Memory B cell (primary cell): ENCODE measurements at regions not wholly inside any gene's neighbourhood (a gene's known extent, or its start where the extent isn't known, plus 50 kb on each side); places are given as distances from the start of the nearest gene placed in this dataset.
"Not testable (repeated sequence)": the region's sequence is repeated elsewhere in the genome, so short reads cannot be mapped to it uniquely, and the experiment has no call there.

Experiments
- ATAC-seq: fragments of 150-1000 bp; cut with Tn5 transposase; 2 replicates; pipeline ENCODE4 v1.10.0; 2021; ENCODE audit warnings: low read depth, mild to moderate bottlenecking, moderate library complexity
- DNase-seq, 2 donors: peaks; one replicate each; pipeline ENCODE4 v3.0.0; 2022; ENCODE audit warnings: low spot score in 2 of 2
- H3K27ac Mint-ChIP-seq: one replicate; pipeline ENCODE4 v1.8.0; 2022; ENCODE audit warnings: mild to moderate bottlenecking, moderate library complexity, mixed read lengths
- H3K27me3 Mint-ChIP-seq: one replicate; pipeline ENCODE4 v1.8.0; 2022; ENCODE audit warnings: mixed read lengths
- H3K36me3 Mint-ChIP-seq: one replicate; pipeline ENCODE4 v1.8.0; 2022; ENCODE audit warnings: mild to moderate bottlenecking, mixed read lengths
- H3K4me1 Mint-ChIP-seq: one replicate; pipeline ENCODE4 v1.8.0; 2022; ENCODE audit warnings: mixed read lengths
- H3K4me3 Mint-ChIP-seq: one replicate; pipeline ENCODE4 v1.8.0; 2022; ENCODE audit warnings: mild to moderate bottlenecking, moderate library complexity, mixed read lengths
- H3K9me3 Mint-ChIP-seq: one replicate; pipeline ENCODE4 v1.8.0; 2022; ENCODE audit warnings: mixed read lengths

DNA sequence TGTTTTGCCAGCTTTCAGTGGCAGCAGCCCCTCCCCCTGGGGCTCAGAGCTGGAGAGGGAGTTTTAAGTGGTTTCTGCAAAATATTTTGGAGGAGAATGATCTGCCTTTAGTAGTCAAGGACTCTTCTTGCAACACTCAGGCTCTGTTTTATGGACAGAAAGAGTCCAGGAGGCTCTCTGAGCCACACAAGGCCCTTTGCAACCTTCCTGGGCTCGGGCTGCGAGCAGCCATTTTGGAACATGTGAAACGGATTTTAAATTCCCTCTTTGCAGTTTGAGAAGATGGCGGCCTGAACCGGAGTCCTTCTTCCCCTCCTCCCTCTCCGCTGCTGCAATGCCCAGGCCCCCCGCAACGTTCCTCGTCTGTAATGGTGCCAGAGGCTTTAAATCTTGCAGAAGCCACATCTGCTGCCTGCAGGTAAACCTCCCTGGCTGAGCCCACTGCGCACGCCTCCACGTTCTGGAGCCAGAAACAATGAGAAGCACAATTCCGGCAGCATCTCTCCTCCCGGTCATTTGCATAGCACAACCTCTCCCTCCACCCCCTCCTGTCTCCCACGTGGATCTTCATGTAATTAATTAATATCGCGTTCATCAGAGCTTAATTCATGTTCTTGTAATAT is 386.1 kb downstream of the SEC14L1 start:
- ATAC-seq (no peak), DNase-seq (no peak)
- Mint-ChIP-seq H3K27me3 (peaks cover 13% of the 10 kb centered on the region), H3K27ac (no peak overlapping the region), H3K9me3 (no peaks in the 10 kb centered on the region), H3K36me3 (no peaks in the 10 kb centered on the region), H3K4me1 (no peaks in the 10 kb centered on the region), H3K4me3 (no peak overlapping the region)

DNA sequence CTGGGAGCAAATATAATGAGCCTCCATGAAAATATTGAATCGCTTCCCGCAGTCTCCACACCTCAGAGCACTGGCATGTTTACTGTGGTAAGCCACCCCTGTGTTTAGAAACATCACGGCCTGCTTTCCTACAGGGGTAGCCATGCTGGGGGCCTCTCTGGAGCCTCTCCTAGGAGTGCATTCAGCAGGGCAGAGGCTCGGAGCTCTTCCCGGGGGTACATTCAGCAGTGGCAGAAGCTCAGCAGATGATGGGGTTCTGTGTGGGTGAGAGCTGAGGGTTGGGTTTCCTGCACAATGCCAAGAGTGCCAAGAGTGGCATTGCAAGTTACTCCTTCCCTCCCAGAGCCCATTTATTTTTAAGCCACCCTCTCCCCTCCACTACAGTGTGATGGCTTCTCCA is 386.6 kb downstream of the SEC14L1 start:
- Mint-ChIP-seq H3K9me3 (no peaks in the 10 kb centered on the region), H3K4me3 (no peak overlapping the region), H3K4me1 (no peaks in the 10 kb centered on the region), H3K27ac (no peak overlapping the region), H3K36me3 (no peaks in the 10 kb centered on the region), H3K27me3 (peaks cover 11% of the 10 kb centered on the region)
- ATAC-seq (no peak), DNase-seq (no peak)

DNA sequence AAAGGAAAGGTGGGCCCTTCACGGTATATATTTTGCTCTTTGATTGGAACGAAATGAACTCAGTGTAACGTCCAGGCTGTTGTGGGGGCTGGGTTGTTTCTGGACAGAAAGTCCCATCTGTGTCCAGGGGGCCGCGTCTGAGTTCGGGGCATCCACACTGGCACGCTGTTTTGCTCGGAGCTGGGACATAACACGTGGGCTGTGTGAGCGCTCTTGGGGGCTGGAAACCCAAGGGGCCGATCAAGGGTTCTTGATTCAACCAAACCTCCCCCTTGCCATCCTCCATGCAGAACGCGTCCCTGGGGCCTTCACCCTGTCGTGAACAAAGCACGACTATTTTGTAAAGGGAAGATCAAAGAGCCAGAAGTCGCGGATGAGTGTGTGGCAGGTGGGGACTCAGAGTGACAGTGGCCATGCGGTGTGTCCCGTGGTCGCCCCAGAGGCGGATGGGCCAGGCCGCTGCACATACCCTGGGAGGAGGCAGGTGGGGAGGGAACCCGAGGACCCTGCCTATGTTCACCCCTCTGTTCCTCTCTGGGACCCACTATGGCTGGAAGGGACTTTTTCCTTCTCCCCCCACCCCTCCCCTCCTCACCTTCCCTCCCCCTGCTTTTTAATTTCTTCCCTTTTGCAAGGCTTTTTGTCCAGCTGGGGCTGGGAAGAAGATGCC is 387.2 kb downstream of the SEC14L1 start:
- no peaks in the 10 kb centered on the region for H3K4me1 Mint-ChIP-seq
- ATAC-seq: no peak
- DNase-seq: no peak

DNA sequence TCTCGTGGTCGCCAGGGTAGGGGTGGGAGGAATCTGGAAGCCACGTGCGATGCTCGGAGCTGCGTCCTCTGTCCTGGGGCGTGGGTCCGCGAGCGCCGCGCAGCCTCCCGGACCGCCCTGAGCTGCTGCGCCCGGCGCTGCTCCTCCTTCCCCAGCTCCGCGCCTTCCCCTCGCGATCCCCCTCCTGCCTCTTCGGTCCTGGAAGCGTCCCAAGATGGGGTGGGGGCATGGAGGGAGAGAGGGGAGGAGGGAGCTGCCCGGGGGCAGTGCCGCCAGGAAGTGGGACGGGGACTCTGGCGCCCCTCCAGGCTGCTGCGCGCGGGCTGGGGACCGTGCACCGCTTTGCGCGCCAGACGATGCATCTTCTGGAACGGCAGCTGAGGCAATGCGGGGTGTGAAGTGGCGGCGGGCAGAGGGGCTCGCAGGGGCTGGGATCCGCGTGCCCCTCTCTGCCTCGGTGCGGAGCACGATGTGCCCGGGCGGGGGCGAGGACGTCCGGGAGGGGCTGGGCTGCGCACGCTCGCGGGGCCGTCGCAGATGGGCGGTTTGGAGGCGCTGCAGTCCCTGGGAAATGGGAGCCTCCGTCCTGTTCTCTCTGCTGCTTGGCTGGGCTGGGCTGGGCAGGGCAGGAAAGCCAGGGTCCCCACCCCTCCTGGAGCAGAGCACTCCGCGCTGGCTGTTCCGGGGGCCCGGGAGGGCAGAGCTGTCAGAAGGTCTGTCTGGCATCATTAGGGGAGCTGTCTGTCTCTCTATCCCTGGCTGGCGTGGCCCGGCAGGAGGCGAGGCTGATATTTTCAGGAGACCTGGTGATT is 388.0 kb downstream of the SEC14L1 start:
- Mint-ChIP-seq H3K4me3 (no peak overlapping the region), H3K27ac (no peak overlapping the region), H3K9me3 (no peaks in the 10 kb centered on the region), H3K27me3 (peaks cover 13% of the 10 kb centered on the region), H3K4me1 (no peaks in the 10 kb centered on the region), H3K36me3 (no peaks in the 10 kb centered on the region)
- peak; percentile 49 for ATAC-seq
- no peak for DNase-seq

More for the DNA sequence above, 387.2 kb downstream of the SEC14L1 start:
- Mint-ChIP-seq H3K36me3 (no peaks in the 10 kb centered on the region), H3K27ac (no peak overlapping the region), H3K27me3 (peaks cover 13% of the 10 kb centered on the region), H3K9me3 (no peaks in the 10 kb centered on the region), H3K4me3 (no peak overlapping the region)

DNA sequence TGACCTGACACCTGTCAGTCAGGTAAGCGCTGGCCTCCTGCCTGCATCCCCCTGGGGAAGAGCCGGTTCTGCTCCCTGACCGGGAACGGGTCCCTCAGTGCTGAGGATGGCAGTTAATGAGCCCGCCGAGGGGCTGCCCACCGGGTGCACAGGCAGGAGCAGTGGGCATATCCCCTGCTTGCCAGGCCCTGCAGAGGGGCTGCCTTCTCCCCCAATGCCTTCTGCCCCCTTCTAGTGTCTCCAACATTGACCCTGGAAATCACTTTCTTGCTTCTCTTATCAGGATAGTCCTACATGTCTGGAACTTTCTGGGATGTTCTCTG is 388.5 kb downstream of the SEC14L1 start:
- no peak for DNase-seq
- peaks cover 1% of the 10 kb centered on the region for H3K9me3 Mint-ChIP-seq
- no peak overlapping the region for H3K27ac Mint-ChIP-seq
- no peaks in the 10 kb centered on the region for H3K4me1 Mint-ChIP-seq
- no peaks in the 10 kb centered on the region for H3K36me3 Mint-ChIP-seq
- no peak for ATAC-seq
- peaks cover 15% of the 10 kb centered on the region for H3K27me3 Mint-ChIP-seq
- no peak overlapping the region for H3K4me3 Mint-ChIP-seq

DNA sequence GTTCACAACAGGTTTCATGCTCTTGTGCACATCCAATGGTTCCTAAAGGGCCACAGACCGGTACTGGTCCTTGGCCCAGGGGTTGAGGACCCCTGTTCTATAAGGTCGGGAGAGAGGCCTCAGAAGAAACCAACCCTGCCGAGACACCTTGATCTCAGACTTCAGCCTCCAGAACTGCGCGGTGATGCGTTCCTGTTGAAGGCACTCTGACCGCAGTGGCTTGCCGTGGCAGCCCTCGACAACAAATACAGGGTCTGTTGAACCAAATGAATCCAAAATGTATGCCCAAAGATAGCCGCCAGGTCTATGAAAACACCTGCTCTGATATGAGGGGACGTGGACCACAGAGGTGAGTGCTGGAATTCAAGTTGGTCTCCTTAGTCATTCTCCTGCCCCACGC is 389.8 kb downstream of the SEC14L1 start:
- Mint-ChIP-seq H3K27me3 (peaks cover 15% of the 10 kb centered on the region), H3K9me3 (peaks cover 3% of the 10 kb centered on the region), H3K4me1 (no peaks in the 10 kb centered on the region), H3K36me3 (no peaks in the 10 kb centered on the region), H3K27ac (no peak overlapping the region), H3K4me3 (no peak overlapping the region)
- no peak for DNase-seq
- no peak for ATAC-seq

DNA sequence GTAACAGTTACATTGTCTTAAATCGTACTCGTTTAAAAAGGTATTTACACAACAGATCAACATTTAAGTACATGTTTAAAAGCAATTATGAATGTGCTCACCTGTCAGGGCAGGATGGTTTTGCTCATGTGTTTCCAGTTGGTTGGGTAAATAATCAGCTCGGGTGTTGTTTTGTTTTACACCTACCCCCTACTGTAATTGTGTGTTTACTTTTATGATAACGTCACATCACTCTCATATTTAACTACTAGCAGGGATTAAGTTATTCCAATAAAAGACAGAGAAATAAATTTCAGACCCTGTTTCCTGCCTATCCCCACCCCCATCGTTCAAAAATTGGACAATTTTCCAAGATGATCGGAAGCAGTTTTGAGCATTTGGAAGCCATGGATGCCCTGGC is 390.2 kb downstream of the SEC14L1 start:
- Mint-ChIP-seq H3K4me3 (no peak overlapping the region), H3K27me3 (peaks cover 15% of the 10 kb centered on the region), H3K9me3 (peaks cover 3% of the 10 kb centered on the region), H3K27ac (no peak overlapping the region), H3K36me3 (no peaks in the 10 kb centered on the region), H3K4me1 (no peaks in the 10 kb centered on the region)
- DNase-seq (no peak), ATAC-seq (no peak)

DNA sequence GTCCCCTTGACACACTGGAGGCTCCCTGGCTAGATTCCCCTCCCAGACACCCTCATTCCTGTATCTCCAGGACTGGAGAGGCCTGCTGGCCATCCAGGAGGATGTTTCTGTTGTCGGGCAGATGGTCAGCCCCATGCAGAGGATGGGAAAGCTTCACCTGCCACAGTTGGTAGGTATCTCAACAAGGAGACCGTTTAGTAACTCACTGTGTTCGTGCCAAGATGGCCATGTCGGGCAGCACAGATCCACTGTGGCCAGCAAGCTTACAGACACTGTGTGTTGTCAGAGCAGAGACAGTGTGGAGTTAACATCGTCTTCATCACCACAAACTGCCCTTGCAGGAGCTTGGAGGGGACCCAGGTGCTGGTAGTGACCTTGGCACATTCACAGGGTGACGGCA is 390.9 kb downstream of the SEC14L1 start:
- Mint-ChIP-seq H3K27me3 (peaks cover 15% of the 10 kb centered on the region), H3K27ac (no peak overlapping the region), H3K4me1 (no peaks in the 10 kb centered on the region), H3K36me3 (no peaks in the 10 kb centered on the region), H3K4me3 (no peak overlapping the region), H3K9me3 (peaks cover 3% of the 10 kb centered on the region)
- DNase-seq (no peak), ATAC-seq (no peak)

DNA sequence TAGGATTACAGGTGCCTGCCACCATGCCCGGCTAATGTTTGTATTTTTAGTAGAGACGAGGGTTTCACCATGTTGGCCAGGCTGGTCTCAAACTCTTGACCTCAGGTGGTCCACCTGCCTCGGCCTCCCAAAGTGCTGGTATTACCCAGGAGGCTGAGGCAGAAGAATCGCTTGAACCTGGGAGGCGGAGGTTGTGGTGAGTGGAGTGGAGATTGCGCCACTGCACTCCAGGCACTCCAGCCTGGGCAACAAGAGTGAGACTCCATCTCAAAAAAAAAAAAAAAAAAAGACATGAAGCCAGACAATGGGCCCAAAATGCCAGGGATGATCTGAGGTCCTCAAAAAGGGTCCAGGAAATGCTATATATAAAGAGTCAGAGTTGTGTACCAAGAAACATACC is 392.9 kb downstream of the SEC14L1 start:
- not testable (repeated sequence) for H3K4me3 Mint-ChIP-seq, DNase-seq, H3K4me1 Mint-ChIP-seq, ATAC-seq, H3K36me3 Mint-ChIP-seq, H3K9me3 Mint-ChIP-seq, H3K27me3 Mint-ChIP-seq, H3K27ac Mint-ChIP-seq

DNA sequence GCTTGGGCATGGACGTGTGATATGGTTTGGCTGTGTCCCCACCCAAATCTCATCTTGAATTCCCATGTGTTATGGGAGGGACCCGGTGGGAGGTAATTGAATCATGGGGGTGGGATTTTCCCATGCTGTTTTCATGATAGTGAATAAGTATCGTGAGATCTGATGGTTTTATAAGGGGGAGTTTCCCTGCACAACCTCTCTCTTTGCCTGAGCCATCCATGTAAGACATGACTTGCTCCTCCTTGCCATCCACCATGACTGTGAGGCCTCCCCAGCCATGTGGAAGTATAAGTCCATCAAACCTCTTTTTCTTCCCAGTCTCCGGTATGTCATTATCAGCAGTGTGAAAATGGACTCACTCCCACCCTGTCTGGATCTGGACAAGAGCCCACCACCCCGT is 393.4 kb downstream of the SEC14L1 start:
- Mint-ChIP-seq H3K4me1 (no peaks in the 10 kb centered on the region), H3K4me3 (no peak overlapping the region), H3K36me3 (no peaks in the 10 kb centered on the region), H3K27ac (no peak overlapping the region), H3K27me3 (peaks cover 10% of the 10 kb centered on the region), H3K9me3 (peaks cover 3% of the 10 kb centered on the region)
- no peak for ATAC-seq
- DNase-seq: no peak

DNA sequence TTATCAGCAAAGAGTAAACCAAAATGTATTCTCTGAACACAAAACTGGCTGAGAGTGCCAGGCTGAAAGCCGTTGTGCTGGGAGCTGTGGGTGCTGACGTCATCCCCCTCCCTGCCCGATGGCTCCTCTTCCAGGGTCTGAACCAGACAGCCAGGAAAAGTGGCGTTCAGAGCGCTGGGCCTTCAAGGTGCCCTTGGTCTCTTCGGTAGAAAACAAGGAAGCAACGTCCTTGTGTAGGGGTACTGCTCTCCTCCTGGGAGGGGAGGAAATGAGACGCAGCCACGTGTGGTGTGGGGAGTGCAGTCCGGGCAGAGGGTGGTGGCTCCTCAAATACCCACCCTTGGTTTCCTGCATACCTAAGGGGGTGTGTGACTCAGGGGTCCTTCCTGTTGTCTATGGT is 394.7 kb downstream of the SEC14L1 start:
- no peak overlapping the region for H3K27ac Mint-ChIP-seq
- H3K27me3 Mint-ChIP-seq: peaks cover 12% of the 10 kb centered on the region
- DNase-seq: no peak
- ATAC-seq: no peak
- H3K4me3 Mint-ChIP-seq: no peak overlapping the region
- H3K36me3 Mint-ChIP-seq: no peaks in the 10 kb centered on the region
- H3K9me3 Mint-ChIP-seq: peaks cover 3% of the 10 kb centered on the region
- H3K4me1 Mint-ChIP-seq: no peaks in the 10 kb centered on the region

DNA sequence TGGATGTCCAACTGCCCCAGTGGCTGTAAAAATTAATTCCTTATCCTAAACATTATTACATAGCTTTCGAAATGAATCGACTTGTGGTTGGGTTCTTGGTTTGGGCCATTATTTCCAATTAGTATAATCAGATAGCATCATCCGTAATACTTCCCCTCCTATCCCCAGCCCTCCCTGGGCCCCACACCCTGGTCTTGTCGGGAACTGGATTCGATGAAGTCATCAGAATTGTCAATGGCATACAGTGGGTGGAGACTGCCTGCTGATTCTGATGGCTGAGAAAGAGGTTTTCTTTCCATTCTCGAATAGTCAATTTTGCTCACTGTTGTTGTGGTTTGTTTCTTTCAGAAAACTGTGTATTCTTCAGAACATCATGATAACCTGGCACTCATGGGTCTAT is 395.1 kb downstream of the SEC14L1 start:
- no peaks in the 10 kb centered on the region for H3K36me3 Mint-ChIP-seq
- H3K4me1 Mint-ChIP-seq: no peaks in the 10 kb centered on the region
- peaks cover 12% of the 10 kb centered on the region for H3K27me3 Mint-ChIP-seq
- ATAC-seq: no peak
- H3K27ac Mint-ChIP-seq: no peak overlapping the region
- H3K9me3 Mint-ChIP-seq: peaks cover 3% of the 10 kb centered on the region
- no peak overlapping the region for H3K4me3 Mint-ChIP-seq
- DNase-seq: no peak

DNA sequence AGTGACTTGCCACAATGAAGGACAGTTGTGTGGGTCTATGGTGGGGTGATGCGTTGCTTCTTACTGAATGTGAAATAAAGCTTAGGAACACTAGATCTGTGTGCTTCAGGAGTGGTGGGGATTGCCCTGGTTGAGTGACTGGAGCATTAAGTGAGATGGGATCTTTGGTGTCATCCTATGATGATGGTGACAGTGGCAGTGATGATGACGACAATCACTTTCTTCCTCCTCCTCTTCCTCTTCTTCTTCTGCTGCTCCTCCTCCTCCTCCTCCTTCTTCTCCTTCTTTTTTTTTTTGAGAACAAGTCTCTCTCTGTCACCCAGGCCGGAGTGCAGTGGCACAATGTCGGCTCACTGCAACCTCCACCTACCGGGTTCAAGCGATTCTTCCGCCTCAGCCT is 396.8 kb downstream of the SEC14L1 start:
- no peak for DNase-seq
- Mint-ChIP-seq H3K27ac (no peak overlapping the region), H3K9me3 (peaks cover 3% of the 10 kb centered on the region), H3K27me3 (peaks cover 12% of the 10 kb centered on the region), H3K36me3 (no peaks in the 10 kb centered on the region), H3K4me1 (peaks cover 4% of the 10 kb centered on the region), H3K4me3 (no peak overlapping the region)
- ATAC-seq: no peak

DNA sequence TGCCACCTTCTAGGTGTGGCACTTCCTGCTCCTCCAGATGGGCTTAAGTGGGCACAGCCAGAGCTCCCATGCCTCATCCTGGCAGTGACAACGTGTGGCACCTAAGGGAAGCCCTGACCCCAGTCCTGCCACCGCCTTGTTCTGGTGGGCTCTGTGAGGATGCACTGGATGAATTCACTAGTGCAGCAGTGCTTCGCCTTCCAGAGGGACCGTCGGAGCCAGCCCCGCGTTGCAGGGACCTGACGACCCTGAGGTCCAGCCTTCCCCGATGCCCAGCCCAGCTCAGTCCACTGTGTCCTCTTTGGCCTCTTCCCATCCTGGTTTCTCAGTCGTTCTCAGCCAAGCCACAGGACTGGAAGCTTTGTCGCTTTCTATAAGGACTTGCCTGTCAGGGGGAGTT is 399.8 kb downstream of the SEC14L1 start:
- Mint-ChIP-seq H3K36me3 (no peaks in the 10 kb centered on the region), H3K9me3 (no peaks in the 10 kb centered on the region), H3K27ac (no peak overlapping the region), H3K4me1 (peaks cover 4% of the 10 kb centered on the region), H3K4me3 (no peak overlapping the region), H3K27me3 (peaks cover 12% of the 10 kb centered on the region)
- DNase-seq: no peak
- no peak for ATAC-seq
